HG03060 (cell line): ENCODE measurements at regions not wholly inside any gene's neighbourhood (a gene's known extent, or its start where the extent isn't known, plus 50 kb on each side); places are given as distances from the start of the nearest gene placed in this dataset.

ENCODE experiments used
- ATAC-seq: cut with Tn5 transposase; IDR thresholded peaks from one replicate; pipeline ENCODE4 v1.9.1; 2021; ENCODE audit warnings: low read depth, moderate number of reproducible peaks; ENCODE audit not compliant: unreplicated experiment

- no peak for ATAC-seq
Measured at GRCh38 chr18:55866886-55867285, 278.9 kb upstream of the TCF4 start.

DNA sequence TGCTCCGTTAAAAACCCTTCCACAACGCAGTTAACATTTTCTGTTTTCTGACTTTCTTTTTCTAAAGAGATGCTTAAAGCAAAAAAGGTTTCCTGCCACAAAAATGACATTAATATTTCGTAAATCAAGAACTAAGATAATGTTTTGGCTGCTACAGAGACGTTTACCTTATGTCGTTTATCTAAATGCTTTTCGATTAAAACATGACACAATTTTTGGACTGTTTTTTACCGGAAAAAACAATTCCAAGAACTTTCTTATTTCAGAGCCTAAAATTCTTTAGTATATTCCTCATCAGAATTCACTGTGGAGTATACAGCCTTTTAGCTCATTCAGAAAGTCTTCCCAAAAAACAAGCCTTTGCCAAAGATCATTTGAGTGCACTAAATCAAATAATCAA, 278.0 kb upstream of the TCF4 start:
- ATAC-seq = no peak

- no peak for ATAC-seq
Measured at GRCh38 chr18:55864281-55864680, 276.3 kb upstream of the TCF4 start.

GRCh38 chr18:55863876-55864275, 275.9 kb upstream of the TCF4 start:
- ATAC-seq = no peak

GRCh38 chr18:55863391-55863706, 275.4 kb upstream of the TCF4 start:
- no peak for ATAC-seq

- ATAC-seq = no peak
Measured at GRCh38 chr18:55862693-55863390, 274.9 kb upstream of the TCF4 start.

- ATAC-seq = no peak
Measured at GRCh38 chr18:55861266-55861665, 273.3 kb upstream of the TCF4 start.

DNA sequence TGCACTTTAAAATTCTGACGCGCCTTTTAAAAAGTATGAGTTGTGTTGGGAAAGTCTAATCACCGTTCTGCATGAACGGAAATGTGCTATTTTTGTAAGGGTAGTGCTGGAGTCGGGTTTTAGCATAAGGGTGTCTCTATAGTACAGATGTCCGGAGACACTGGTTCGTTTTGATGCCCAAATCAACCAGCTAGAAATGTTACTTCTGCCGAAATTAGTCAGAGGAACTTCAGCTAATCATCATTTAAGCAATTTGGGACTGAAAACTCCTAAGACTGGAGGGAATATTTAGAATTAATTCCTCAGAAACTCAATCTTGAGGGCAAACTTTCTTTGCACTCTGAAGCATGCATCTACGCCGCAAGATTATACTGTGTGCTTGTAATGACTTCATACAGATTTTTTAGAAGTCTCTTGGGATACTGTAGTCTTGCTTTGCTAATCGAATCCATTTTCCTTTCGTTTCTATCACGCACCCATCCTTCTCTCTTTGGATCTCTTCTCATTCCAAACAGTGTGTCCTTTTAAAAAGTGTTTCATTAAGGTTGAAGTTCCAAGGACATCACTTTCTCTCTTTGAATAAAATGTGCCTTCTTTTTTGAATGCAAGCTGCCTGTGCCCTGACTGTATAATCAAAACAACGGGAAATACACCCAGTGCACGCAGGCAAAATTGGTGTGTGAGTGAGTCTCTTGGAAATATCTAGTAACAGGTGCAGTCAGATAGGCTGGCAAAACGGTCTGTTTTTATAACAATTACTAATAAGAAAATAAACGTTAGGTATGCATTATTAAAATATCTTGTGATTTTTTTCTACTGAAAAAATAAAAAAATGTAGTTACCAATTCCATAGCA, 270.9 kb upstream of the TCF4 start:
- no peak for ATAC-seq

DNA sequence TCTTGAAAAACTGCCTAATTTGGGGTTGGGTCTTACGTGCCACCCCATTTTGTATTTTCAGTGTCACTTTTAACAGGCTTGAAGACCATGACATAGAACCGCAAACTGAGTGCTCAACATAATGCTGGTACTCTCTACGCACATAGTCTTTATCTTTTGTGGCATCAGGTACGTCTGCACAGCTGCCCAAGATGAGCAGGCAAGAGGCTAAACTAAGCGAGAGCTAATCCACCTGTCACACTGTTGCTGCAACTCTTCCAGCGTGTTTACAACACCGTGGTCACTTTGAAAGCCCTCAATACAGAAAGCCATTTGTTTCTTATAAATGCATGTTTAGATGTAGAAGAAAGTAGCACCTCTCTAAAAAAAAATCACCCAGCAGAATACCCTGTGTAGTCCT, 270.0 kb upstream of the TCF4 start:
- no peak for ATAC-seq

- no peak for ATAC-seq
Measured at GRCh38 chr18:55857409-55857808, 269.4 kb upstream of the TCF4 start.

DNA sequence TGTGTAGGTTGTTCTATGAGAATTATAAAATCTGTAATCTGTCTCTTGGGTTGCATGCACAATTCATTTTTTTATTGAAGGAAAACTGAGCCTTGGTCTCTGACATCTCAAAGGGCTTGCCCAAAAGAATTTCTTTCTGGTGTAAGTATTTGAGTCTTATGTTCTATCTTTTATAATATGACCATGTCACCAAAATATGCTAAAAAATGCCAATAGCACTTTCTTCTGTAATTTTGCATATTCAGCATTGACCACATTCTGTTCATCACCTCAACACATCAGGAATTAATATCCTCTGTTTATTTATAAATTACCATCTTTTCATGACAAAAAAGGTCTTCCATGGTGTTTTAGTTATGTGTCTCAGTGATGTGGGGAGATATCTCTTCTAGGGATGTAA, 268.7 kb upstream of the TCF4 start:
- no peak for ATAC-seq

GRCh38 chr18:55856229-55856628, 268.2 kb upstream of the TCF4 start:
- no peak for ATAC-seq

DNA sequence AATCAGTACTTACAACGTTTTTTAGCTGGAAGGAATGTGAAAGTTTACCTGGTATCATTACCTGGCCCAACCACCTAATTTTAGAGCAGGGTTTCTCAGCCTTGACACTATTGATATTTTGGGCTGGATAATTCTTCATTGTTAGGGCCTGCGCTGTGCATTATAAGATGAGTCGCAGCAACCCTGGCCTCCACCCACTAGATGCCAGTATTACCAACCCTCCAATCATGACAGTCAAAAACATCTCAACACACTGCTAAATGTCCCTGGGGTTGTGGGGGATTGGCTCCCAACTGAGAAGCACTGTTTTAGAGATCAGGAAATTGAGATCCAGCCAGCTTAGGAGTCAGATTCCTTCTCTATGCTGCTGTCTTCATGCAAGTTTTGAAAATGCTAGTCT, 265.3 kb upstream of the TCF4 start:
- no peak for ATAC-seq

- no peak for ATAC-seq
Measured at GRCh38 chr18:55850904-55851303, 262.9 kb upstream of the TCF4 start.

GRCh38 chr18:55849391-55849790, 261.4 kb upstream of the TCF4 start:
- no peak for ATAC-seq

GRCh38 chr18:55847960-55848359, 260.0 kb upstream of the TCF4 start:
- ATAC-seq = no peak

GRCh38 chr18:55845221-55845620, 257.2 kb upstream of the TCF4 start:
- ATAC-seq = no peak

GRCh38 chr18:55844382-55844781, 256.4 kb upstream of the TCF4 start:
- ATAC-seq = no peak

DNA sequence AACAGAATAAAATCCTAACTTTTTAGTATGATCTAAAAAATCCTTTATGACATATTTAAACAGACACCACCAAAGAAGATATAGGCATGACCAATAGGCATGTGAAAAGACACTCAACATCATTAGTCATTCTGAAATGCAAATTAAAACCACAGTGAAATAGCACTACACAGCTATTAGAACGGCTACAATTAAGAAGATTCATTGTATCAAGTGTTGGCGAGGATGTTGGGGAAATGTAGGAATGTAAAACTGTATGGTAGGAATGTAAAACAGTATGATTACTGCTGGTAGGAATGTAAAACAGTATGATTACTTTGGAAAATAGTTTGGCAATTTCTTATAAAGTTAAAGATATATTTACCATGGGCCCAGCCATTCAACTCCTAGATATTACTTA, 253.3 kb upstream of the TCF4 start:
- no peak for ATAC-seq

DNA sequence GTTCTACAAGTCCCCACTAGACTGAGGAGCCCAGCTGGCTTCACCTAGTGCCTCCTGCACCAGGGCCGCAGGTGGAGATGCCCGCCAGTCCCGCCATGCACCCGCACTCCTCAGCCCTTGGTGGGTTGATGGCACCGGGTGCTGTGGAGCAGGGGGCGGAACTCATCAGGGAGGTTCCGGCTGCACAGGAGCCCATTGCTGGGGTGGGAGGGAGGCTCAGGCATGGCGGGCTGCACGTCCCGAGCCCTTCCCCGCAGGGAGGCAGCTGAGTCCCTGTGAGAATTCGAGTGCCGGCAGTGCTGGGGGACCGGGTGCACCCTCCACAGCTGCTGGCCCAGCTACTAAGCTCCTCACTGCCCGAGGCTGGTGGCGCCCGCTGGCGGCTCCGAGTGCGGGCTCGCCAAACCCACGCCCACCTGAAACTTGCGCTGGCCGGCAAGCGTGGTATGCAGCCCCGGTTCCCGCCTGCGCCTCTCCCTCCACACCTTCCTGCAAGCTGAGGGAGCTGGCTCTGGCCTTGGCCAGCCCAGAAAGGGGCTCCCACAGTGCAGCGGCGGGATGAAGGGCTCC, 252.7 kb upstream of the TCF4 start:
- ATAC-seq = no peak

GRCh38 chr18:55839343-55839742, 251.4 kb upstream of the TCF4 start:
- no peak for ATAC-seq

- ATAC-seq = no peak
Measured at GRCh38 chr18:55838841-55839240, 250.8 kb upstream of the TCF4 start.
